Vagina (tissue), 2 donors: ENCODE measurements at regions not wholly inside any gene's neighbourhood (a gene's known extent, or its start where the extent isn't known, plus 50 kb on each side); places are given as distances from the start of the nearest gene placed in this dataset.

Experiments used
- DNase-seq, 2 donors: peaks; one replicate each; pipeline ENCODE4 v3.0.0-alpha.2; 2017; ENCODE audit errors: extremely low spot score in 2 of 2
- H3K27ac ChIP-seq: fragments of 200-600 bp; sonication (generic); one replicate; pipeline ENCODE4 v1.5.1; 2019
- H3K27me3 ChIP-seq: fragments of 200-600 bp; sonication (generic); one replicate; pipeline ENCODE4 v1.5.1; 2019
- H3K36me3 ChIP-seq, 2 donors: fragments of 200-600 bp; sonication (generic); one replicate each; pipeline ENCODE4 v1.5.1; 2017 to 2019
- H3K4me1 ChIP-seq: fragments of 200-600 bp; sonication (generic); one replicate; pipeline ENCODE4 v1.5.1; 2019
- H3K4me3 ChIP-seq, 2 donors: fragments of 200-600 bp; sonication (generic); 1 replicate in 1 of 2; 2 replicates in 1 of 2; pipeline ENCODE4 v1.5.1; 2016 to 2019
- H3K9me3 ChIP-seq: fragments of 200-600 bp; sonication (generic); one replicate; pipeline ENCODE4 v1.5.1; 2019
- POLR2A ChIP-seq, 2 donors: fragments of 450-650 bp; IDR thresholded peaks; one replicate each; pipeline ENCODE4 v1.6.1; 2017; ENCODE audit warnings: antibody characterized with exemption in 2 of 2, mild to moderate bottlenecking in 2 of 2, moderate library complexity in 2 of 2
- POLR2AphosphoS5 ChIP-seq, 2 donors: sonication (generic); formaldehyde crosslinking; IDR thresholded peaks; one replicate each; pipeline ENCODE4 v1.9.0; 2017; ENCODE audit warnings: antibody characterized with exemption in 2 of 2, mild to moderate bottlenecking in 2 of 2, low read depth in 1 of 2; ENCODE audit not compliant: insufficient read depth in 1 of 2
- intact Hi-C: fragments of 100-400 bp; cut with DNase I; formaldehyde crosslinking; loops from one replicate; pipeline ENCODE4 v1.15.1; 2023
- TF ChIP-seq, protein P1 (sequence below), 3 experiments: fragments of 450-650 bp in 2 of 3; fragments of 200-600 bp in 1 of 3; sonication (generic) in 1 of 3; IDR thresholded peaks; one replicate each; pipeline ENCODE4 v1.5.1; 2017 to 2019; ENCODE audit warnings: antibody characterized with exemption in 3 of 3, mild to moderate bottlenecking in 2 of 3, moderate library complexity in 2 of 3

DNA sequence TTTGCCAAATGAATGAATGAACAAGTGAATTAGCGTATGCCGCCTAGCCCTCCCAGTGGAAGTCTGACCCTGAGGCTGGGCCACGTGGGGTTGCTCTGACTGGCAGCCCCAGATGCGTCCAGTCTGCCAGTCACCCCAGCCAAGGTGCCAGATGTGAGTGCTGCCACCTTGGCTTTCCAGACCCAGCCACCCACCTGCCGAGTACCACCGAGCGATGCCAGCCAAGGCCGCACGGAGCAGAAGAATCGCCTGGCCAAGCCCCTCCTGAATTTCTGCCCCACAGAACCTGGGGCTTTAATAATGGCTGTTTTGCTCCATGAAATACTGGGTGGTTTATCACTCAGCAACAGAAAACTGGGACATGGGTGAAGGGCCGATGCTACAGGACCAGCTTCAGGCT is 59.3 kb downstream of the ADRA2C start:
- Histone ChIP-seq H3K4me1 (peaks cover 14% of the 10 kb centered on the region), H3K4me3 (no peak overlapping the region), H3K36me3 (no peaks in the 10 kb centered on the region), H3K27ac (no peak overlapping the region), H3K27me3 (no peaks in the 10 kb centered on the region), H3K9me3 (no peaks in the 10 kb centered on the region)
- TF ChIP-seq, protein P1, sequence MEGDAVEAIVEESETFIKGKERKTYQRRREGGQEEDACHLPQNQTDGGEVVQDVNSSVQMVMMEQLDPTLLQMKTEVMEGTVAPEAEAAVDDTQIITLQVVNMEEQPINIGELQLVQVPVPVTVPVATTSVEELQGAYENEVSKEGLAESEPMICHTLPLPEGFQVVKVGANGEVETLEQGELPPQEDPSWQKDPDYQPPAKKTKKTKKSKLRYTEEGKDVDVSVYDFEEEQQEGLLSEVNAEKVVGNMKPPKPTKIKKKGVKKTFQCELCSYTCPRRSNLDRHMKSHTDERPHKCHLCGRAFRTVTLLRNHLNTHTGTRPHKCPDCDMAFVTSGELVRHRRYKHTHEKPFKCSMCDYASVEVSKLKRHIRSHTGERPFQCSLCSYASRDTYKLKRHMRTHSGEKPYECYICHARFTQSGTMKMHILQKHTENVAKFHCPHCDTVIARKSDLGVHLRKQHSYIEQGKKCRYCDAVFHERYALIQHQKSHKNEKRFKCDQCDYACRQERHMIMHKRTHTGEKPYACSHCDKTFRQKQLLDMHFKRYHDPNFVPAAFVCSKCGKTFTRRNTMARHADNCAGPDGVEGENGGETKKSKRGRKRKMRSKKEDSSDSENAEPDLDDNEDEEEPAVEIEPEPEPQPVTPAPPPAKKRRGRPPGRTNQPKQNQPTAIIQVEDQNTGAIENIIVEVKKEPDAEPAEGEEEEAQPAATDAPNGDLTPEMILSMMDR (IDR thresholded peaks at IDR 0.05): no peak
- TF ChIP-seq POLR2AphosphoS5 (IDR thresholded peaks at IDR 0.05; ENCODE audit: insufficient read depth in 1 of 2, low read depth in 1 of 2) (no peak), POLR2A (IDR thresholded peaks at IDR 0.05) (no peak)
- DNase-seq: no peak
- intact Hi-C loops: no loop called here

DNA sequence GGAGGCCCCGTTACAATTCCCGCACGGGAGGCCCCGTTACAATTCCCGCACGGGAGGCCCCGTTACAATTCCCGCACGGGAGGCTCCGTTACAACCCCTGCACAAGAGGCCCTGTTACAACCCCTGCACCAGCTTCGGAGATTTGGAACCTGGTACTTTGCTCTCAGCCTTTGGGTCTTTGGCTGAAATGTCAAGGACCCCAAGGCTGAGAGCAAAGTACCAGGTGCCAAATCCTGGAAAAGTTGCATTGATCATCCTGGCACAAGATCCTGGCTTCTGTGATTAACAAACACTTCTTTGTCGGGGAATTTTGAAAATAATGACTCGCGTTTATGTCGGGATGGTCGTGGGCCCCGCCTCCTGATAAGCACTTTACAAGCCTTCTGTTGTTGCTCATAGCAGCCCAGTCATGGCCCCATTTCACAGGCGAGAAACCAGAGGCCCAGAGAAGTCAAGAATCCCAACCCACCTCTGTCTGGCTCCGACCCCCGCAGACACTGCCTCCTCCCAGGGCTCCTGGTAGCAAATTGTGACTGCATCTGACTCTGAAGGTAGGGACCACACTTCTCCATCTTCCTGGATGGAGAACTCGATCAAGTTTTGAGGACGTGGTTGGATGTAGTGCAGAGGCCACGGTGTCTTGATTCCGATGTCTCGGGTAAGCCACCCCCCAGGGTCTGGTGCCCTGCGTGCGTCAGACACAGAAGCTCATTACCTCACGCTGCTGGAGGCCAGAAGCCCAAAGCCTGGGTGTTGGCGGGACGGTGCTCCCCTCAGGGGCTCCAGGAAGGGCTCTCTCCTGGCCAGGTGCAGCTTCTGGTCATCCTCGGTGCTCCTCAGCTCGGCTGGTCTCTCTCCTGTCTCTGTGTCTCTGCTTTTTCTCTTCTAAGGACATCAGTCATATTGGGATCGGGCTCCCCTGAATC is 60.3 kb downstream of the ADRA2C start:
- no peaks in the 10 kb centered on the region for H3K9me3 ChIP-seq
- intact Hi-C loops: no loop called here
- H3K36me3 ChIP-seq: no peaks in the 10 kb centered on the region
- no peak overlapping the region for H3K27ac ChIP-seq
- no peaks in the 10 kb centered on the region for H3K27me3 ChIP-seq
- H3K4me1 ChIP-seq: peaks cover 14% of the 10 kb centered on the region
- TF ChIP-seq, protein P1 (IDR thresholded peaks at IDR 0.05): no peak
- TF ChIP-seq POLR2AphosphoS5 (IDR thresholded peaks at IDR 0.05; ENCODE audit: insufficient read depth in 1 of 2, low read depth in 1 of 2): no peak
- TF ChIP-seq POLR2A (IDR thresholded peaks at IDR 0.05): no peak
- H3K4me3 ChIP-seq: no peak overlapping the region
- no peak for DNase-seq

DNA sequence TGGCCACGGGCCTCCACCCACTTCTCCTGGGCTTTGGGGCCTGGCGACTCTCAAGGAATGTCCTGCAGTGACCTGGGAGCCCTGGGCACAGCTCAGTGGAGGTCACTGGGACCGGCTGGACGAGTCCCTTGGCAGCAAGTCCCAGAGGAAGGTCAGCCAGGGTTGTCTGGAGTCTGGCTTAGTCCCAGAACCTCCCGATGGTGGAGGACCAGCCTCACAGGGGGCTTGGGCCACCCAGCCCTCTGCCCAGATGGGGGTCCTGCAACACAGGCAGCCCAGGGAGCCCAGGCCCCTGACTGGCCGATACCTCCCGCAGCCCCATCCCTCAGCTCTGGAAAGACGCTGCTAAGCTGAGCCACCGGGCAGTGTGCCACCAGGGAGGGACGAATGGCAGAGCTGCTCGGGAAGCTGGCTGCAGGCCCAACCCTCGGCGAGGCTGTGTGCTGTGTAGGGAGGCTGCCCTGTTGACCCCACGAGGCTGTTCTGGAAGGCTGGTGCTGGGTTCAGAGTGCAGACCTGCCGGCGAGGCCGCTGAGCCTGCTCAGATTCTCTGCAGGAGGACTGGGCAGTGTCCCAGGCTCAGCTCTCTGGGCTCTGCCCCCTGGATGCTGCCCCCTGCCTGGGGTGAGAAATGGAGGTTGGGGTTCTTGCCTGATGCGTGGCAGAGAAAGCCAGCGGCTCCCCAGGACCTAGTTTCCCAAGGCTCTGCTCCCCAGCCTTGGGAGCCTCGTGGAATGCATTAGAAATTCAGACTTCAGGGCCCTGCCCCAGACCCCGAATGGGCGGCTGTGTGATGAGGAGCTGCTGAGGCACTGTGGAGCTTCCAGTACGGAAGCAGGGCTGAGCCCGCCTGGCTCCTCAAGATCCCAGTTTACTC is 61.7 kb downstream of the ADRA2C start:
- H3K36me3 ChIP-seq: no peaks in the 10 kb centered on the region
- H3K9me3 ChIP-seq: no peaks in the 10 kb centered on the region
- DNase-seq: no peak
- TF ChIP-seq POLR2AphosphoS5 (IDR thresholded peaks at IDR 0.05; ENCODE audit: insufficient read depth in 1 of 2, low read depth in 1 of 2): peak in 1 of 2 donors; percentile 29
- TF ChIP-seq POLR2A (IDR thresholded peaks at IDR 0.05): no peak
- TF ChIP-seq, protein P1 (IDR thresholded peaks at IDR 0.05): no peak
- no peak overlapping the region for H3K27ac ChIP-seq
- intact Hi-C loops: no loop called here
- H3K4me1 ChIP-seq: peaks cover 14% of the 10 kb centered on the region
- no peak overlapping the region for H3K4me3 ChIP-seq
- no peaks in the 10 kb centered on the region for H3K27me3 ChIP-seq

DNA sequence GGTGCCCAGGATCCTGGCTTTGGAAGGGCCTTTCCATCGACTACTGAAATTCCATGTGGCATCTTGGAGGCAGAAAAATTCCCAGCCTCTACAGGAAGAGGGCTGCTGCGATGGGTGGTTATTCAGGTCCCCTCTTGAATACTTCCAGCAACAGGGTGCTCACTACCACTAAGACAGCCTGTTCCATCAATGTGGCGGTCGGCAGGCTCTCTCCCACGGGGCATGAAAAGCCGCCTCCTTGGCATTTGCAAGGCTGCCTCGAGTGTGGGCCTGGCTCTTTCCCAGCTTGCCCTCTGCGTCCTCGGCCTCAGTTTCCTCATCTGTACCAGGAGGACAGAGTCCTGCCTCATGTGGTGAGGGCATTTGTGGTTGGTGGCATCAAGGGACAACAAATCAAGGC is 62.4 kb downstream of the ADRA2C start:
- TF ChIP-seq, protein P1 (IDR thresholded peaks at IDR 0.05): no peak
- TF ChIP-seq POLR2A (IDR thresholded peaks at IDR 0.05): no peak
- TF ChIP-seq POLR2AphosphoS5 (IDR thresholded peaks at IDR 0.05; ENCODE audit: insufficient read depth in 1 of 2, low read depth in 1 of 2): no peak
- Histone ChIP-seq H3K9me3 (no peaks in the 10 kb centered on the region), H3K36me3 (no peaks in the 10 kb centered on the region), H3K4me3 (no peak overlapping the region), H3K27me3 (no peaks in the 10 kb centered on the region), H3K4me1 (peaks cover 14% of the 10 kb centered on the region), H3K27ac (no peak overlapping the region)
- no peak for DNase-seq
- intact Hi-C loops: no loop called here
